RKO (cell line): ENCODE measurements at regions not wholly inside any gene's neighbourhood (a gene's known extent, or its start where the extent isn't known, plus 50 kb on each side); places are given as distances from the start of the nearest gene placed in this dataset.
"Not testable (repeated sequence)": the region's sequence is repeated elsewhere in the genome, so short reads cannot be mapped to it uniquely, and the experiment has no call there.

Experiments used
- DNase-seq: peaks from one replicate; pipeline ENCODE4 v3.0.0-alpha.2; 2016; ENCODE audit warnings: low spot score

- DNase-seq = peak; percentile 79
Observed at GRCh38 chr7:104956753-104957450, 57.1 kb upstream of the KMT2E start.

DNA sequence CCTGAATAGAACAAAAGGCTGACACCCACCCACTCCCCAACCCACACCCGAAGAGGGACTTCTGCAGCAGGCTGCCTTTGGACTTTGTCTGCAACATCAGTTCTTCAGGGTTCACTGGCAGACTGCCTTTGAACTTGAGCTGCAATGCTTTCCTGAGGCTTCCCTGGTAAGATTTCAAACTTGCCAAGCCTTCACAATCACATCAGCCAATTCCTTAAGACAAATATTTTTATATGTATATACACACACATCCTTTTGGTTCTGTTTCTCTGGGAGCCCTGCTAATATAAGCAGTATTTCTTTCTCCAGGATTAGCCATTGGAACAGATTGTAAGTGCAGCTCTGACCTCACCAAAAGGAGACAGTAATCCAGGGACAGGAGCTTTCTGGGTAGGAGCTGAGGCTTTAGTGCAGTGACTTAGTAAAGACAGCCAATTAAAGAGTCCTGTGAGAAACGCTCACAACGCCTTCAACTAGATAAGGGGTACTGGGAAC lies 55.6 kb upstream of the KMT2E start:
- DNase-seq = no peak

DNA sequence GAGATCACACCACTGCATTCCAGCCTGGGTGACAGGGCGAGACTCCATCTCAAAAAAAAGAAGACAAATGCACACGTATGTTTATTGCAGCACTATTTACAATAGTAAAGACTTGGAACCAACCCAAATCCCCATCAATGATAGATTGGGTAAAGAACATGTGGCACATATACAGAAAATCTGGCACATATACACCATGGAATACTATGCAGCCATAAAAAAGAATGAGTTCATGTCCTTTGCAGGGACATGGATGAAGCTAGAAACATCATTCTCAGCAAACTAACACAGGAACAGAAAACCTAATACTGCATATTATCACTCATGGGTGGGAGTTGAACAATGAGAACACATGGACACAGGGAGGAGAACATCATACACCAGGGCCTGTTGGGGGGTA lies 54.5 kb upstream of the KMT2E start:
- DNase-seq = not testable (repeated sequence)

DNA sequence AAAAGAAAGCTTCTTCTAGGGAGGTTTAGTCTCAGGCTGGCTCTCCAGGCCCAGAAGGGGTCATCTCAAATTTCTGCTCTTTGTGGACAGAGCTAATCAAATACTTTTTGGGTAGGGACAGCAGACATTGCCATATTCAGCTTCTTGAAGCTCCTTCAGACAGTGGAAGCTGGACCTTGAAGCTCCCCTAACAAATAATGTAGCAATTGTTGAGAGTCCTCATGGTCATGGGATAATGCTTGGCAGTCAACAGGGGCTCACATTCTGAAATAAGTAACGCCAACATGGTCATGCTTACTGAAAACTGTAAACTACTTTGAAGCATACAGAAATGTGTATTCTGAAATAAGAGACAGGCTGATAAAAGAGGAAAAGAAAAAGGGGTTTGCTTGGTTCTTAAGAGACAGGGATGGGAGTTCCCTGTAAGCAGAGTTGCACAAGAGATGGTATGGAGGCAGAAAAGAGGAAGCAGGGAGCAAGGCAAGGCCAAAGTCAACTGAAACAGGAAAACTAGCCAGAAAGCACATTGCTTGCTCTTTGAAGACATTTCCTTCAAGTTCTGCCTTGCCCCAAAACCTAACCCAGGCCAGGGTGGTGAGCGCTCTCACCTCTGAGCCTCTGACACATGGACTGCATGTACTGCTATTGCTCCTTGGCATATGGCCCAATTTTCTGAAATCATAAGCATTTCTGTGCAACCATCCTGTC lies 53.1 kb upstream of the KMT2E start:
- peak; percentile 51 for DNase-seq

- no peak for DNase-seq
Observed at GRCh38 chr7:104961821-104962220, 52.2 kb upstream of the KMT2E start.

DNA sequence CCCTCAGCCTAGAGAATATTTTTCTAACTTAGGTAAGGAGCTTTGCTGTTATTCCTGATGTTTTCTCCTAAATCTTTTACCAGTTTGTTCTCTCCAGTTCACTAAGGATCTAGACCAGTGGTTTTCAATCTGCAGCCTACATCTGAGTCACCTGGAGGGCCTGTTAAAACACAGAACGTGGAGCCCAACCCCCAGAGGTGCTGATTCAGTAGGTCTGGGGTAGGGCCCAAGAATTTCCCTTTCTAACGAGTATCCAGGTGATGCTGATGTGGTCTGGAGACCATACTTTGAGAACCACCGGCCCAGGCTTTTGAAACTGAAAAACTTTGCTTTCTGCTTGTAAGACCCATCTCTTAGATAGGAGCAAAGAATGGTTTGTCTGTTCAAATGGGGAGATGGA lies 51.2 kb upstream of the KMT2E start:
- no peak for DNase-seq

- DNase-seq = no peak
Observed at GRCh38 chr7:104963378-104963990, 50.5 kb upstream of the KMT2E start.

GRCh38 chr7:104963991-104964385 lies 50.0 kb upstream of the KMT2E start:
- DNase-seq = no peak
